ENCODE measurements at regions not wholly inside any gene's neighbourhood (a gene's known extent, or its start where the extent isn't known, plus 50 kb on each side); places are given as distances from the start of the nearest gene placed in this dataset.

- DNase-seq (ENCODE audit: low read depth) = no peak
- no peak overlapping the region for H3K4me3 ChIP-seq (ENCODE audit: low read depth, low read length)
- no peaks in the 10 kb centered on the region for H3K27me3 ChIP-seq (ENCODE audit: control insufficient read depth, insufficient read depth, low read length)
- TF ChIP-seq CTCF (IDR thresholded peaks at IDR 0.05; ENCODE audit: insufficient read depth, low read length, poor library complexity, severe bottlenecking) = no peak
- no peaks in the 10 kb centered on the region for H3K36me3 ChIP-seq (ENCODE audit: control insufficient read depth, insufficient read depth, low read length)
Observed at GRCh38 chr2:154934213-154934612, 235.7 kb downstream of the KCNJ3 start.

- no peak for TF ChIP-seq CTCF (IDR thresholded peaks at IDR 0.05; ENCODE audit: insufficient read depth, low read length, poor library complexity, severe bottlenecking)
- Histone ChIP-seq H3K4me3 (ENCODE audit: low read depth, low read length) (no peak overlapping the region), H3K36me3 (ENCODE audit: control insufficient read depth, insufficient read depth, low read length) (no peaks in the 10 kb centered on the region), H3K27me3 (ENCODE audit: control insufficient read depth, insufficient read depth, low read length) (no peaks in the 10 kb centered on the region)
- no peak for DNase-seq (ENCODE audit: low read depth)
Observed at GRCh38 chr2:154924531-154924930, 226.0 kb downstream of the KCNJ3 start.

- Histone ChIP-seq H3K4me3 (ENCODE audit: low read depth, low read length) (no peak overlapping the region), H3K36me3 (ENCODE audit: control insufficient read depth, insufficient read depth, low read length) (no peaks in the 10 kb centered on the region), H3K27me3 (ENCODE audit: control insufficient read depth, insufficient read depth, low read length) (no peaks in the 10 kb centered on the region)
- no peak for TF ChIP-seq CTCF (IDR thresholded peaks at IDR 0.05; ENCODE audit: insufficient read depth, low read length, poor library complexity, severe bottlenecking)
- DNase-seq (ENCODE audit: low read depth) = no peak
Observed at GRCh38 chr2:154914561-154914960, 216.1 kb downstream of the KCNJ3 start.

GRCh38 chr2:154912215-154912614 is 213.7 kb downstream of the KCNJ3 start:
- no peaks in the 10 kb centered on the region for H3K27me3 ChIP-seq (ENCODE audit: control insufficient read depth, insufficient read depth, low read length)
- DNase-seq (ENCODE audit: low read depth) = no peak
- no peak for TF ChIP-seq CTCF (IDR thresholded peaks at IDR 0.05; ENCODE audit: insufficient read depth, low read length, poor library complexity, severe bottlenecking)
- no peaks in the 10 kb centered on the region for H3K36me3 ChIP-seq (ENCODE audit: control insufficient read depth, insufficient read depth, low read length)
- H3K4me3 ChIP-seq (ENCODE audit: low read depth, low read length) = no peak overlapping the region

GRCh38 chr2:154911729-154912128 is 213.2 kb downstream of the KCNJ3 start:
- Histone ChIP-seq H3K27me3 (ENCODE audit: control insufficient read depth, insufficient read depth, low read length) (no peaks in the 10 kb centered on the region), H3K4me3 (ENCODE audit: low read depth, low read length) (no peak overlapping the region), H3K36me3 (ENCODE audit: control insufficient read depth, insufficient read depth, low read length) (no peaks in the 10 kb centered on the region)
- DNase-seq (ENCODE audit: low read depth) = no peak
- no peak for TF ChIP-seq CTCF (IDR thresholded peaks at IDR 0.05; ENCODE audit: insufficient read depth, low read length, poor library complexity, severe bottlenecking)

- H3K4me3 ChIP-seq (ENCODE audit: low read depth, low read length) = no peak overlapping the region
- H3K27me3 ChIP-seq (ENCODE audit: control insufficient read depth, insufficient read depth, low read length) = no peaks in the 10 kb centered on the region
- TF ChIP-seq CTCF (IDR thresholded peaks at IDR 0.05; ENCODE audit: insufficient read depth, low read length, poor library complexity, severe bottlenecking) = no peak
- no peak for DNase-seq (ENCODE audit: low read depth)
- H3K36me3 ChIP-seq (ENCODE audit: control insufficient read depth, insufficient read depth, low read length) = no peaks in the 10 kb centered on the region
Observed at GRCh38 chr2:154910701-154911100, 212.2 kb downstream of the KCNJ3 start.
